ENCODE measurements at regions not wholly inside any gene's neighbourhood (a gene's known extent, or its start where the extent isn't known, plus 50 kb on each side); places are given as distances from the start of the nearest gene placed in this dataset.

DNA sequence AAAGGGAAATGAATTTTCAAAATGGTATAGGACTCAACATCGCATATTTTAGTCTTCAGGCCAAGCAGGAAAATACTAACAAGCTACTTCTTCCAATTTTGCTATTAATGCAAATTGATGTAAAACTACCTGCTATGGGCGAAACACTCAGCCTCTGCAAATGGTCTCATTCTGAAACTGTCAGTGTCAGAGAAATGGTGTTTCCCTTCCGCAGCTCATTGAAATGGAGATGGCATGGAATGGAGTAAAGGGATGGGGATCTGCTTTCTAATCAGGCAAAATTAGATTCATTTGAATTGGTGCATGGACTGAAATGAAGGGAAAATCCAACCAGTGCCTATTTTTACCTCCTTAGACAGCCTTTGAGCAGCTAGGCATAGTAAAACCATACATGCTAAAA is 80.4 kb upstream of the EEA1 start:
- DNase-seq (ENCODE audit: extremely low read depth in 1 of 11, low read depth in 9 of 11, low spot score in 4 of 11), result no peak

- DNase-seq (ENCODE audit: extremely low read depth in 1 of 11, low read depth in 9 of 11, low spot score in 4 of 11), result no peak
These were observed 81.4 kb upstream of the EEA1 start for GRCh38 chr12:93010461-93010860.

DNA sequence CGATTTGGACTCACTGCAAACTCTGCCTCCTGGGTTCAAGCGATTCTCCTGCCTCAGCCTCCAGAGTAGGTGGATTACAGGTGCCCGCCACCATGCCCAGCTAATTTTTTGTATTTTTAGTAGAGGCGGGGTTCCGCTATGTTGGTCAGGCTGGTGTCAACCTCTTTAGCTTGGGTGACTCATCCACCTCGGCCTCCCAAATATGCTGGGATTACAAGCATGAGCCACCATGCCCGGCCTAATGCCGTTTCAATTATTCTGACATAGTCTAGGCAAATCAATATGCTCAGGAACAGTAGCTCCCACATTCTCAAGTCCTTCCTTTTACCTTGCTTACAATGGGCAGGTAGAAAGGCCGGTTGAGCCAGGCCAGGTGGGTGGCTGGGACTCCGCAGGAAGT is 82.0 kb upstream of the EEA1 start:
- DNase-seq (ENCODE audit: extremely low read depth in 1 of 11, low read depth in 9 of 11, low spot score in 4 of 11), result no peak

DNA sequence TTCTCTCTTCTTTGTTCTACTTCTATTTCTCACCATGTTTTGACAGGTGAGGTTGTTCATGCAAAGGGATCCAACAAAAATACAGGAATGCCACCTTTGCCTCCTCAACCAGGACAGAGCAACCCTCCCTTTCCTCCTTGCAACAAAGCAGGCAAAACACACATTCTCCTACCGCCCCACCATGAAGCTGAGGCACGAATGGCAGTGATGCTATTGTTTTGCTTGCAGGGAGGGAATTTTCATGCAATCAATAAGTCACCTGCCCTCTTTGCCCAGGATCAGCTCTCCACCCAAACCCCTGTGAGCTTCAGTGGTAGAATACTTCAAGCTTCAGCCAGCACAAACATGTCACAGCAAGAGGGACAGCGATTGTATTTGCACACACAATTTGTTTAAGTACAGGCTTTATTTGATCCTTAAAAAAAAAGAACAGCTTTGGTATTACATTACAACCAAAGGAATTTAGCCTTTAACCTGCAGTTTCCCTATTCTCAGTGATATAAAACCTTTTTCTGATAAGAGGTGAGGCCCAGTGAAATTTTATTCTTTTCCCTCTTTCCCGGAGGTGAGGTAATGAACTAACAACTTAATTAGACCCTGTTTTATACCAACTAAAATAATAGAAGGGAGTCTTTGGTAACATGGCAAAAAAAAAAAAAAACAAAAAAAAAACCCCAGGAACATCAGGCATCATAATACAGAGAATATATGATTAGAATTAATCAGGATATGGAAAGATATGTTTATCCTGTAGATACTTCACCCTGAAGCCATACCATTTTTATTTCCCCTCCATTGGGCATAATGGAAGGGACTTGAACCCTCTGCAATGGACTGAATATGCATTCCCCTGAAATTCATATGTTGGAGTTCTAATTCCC is 87.0 kb upstream of the EEA1 start:
- DNase-seq (ENCODE audit: extremely low read depth in 1 of 11, low read depth in 9 of 11, low spot score in 4 of 11), result peak in 5 of 11 donors; percentile 26 to 51 (median 41)

- no peak for DNase-seq (ENCODE audit: extremely low read depth in 1 of 11, low read depth in 9 of 11, low spot score in 4 of 11)
These were observed 87.8 kb upstream of the EEA1 start for GRCh38 chr12:93016752-93017350.

DNA sequence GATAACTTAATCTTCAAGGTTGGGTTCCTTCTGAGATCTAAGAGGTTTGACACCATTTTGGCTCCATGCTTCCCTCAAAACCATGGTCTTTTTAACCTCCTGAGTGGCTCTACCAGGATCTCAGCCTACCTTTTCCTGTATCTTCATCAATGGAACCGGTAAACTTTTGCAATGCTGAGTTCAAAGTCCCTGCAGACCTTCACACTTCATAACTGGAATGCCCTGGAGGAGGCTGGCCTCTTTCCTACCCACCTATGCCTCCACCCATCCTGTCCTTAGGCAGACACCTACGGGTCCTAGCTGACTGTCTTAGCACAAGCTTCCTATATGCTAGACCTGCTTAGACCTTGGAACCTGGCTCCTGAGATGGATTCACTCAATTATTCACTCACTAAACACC is 89.5 kb upstream of the EEA1 start:
- DNase-seq (ENCODE audit: extremely low read depth in 1 of 11, low read depth in 9 of 11, low spot score in 4 of 11), result no peak

GRCh38 chr12:93019212-93019927 is 90.3 kb upstream of the EEA1 start:
- no peak for DNase-seq (ENCODE audit: extremely low read depth in 1 of 11, low read depth in 9 of 11, low spot score in 4 of 11)

GRCh38 chr12:93019975-93020630 is 91.0 kb upstream of the EEA1 start:
- DNase-seq (ENCODE audit: extremely low read depth in 1 of 11, low read depth in 9 of 11, low spot score in 4 of 11), result no peak

GRCh38 chr12:93020631-93021597 is 91.8 kb upstream of the EEA1 start:
- no peak for DNase-seq (ENCODE audit: extremely low read depth in 1 of 11, low read depth in 9 of 11, low spot score in 4 of 11)

- no peak for DNase-seq (ENCODE audit: extremely low read depth in 1 of 11, low read depth in 9 of 11, low spot score in 4 of 11)
These were observed 93.7 kb upstream of the EEA1 start for GRCh38 chr12:93022603-93023340.

GRCh38 chr12:93025145-93026103 is 96.3 kb upstream of the EEA1 start:
- DNase-seq (ENCODE audit: extremely low read depth in 1 of 11, low read depth in 9 of 11, low spot score in 4 of 11), result peak in 1 of 11 donors; percentile 53

DNA sequence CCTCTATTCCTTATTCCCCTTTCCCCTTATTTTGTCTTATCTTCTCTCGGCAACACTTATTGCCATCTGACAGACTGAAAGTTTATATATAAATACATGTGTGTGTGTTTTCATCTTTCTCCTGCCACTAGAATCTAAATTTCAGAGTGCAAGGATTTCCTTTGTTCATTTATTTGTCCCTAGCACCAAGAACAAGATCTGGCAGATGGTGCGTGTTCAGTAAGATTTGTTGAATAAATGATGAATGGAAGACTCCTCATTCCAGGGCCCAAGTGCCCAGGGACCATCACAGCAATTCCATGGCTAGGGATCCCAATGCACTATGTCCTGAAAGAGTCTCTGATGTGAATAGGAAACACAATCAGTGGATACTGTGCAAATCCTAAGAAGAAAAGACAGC is 97.9 kb upstream of the EEA1 start:
- no peak for DNase-seq (ENCODE audit: extremely low read depth in 1 of 11, low read depth in 9 of 11, low spot score in 4 of 11)

DNA sequence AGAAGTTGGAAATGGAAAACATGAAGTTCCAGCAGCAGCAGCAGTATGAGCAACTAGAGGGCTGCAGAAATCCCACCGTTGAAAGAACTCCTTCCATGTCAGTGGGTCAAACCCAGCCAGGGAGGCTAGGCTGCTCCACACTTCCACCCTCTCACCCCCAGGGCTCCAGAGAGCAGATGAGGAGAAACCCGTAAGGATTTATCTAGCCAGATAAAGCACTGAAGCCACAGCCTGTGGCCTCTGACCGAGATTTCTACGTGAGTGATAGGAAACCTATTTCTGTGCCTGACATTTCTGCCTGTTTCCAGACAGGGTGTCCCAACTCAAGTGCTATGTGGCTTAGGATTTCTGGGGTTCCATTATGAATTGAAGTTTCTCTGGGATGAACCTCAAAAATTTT is 100.0 kb upstream of the EEA1 start:
- no peak for DNase-seq (ENCODE audit: extremely low read depth in 1 of 11, low read depth in 9 of 11, low spot score in 4 of 11)

DNA sequence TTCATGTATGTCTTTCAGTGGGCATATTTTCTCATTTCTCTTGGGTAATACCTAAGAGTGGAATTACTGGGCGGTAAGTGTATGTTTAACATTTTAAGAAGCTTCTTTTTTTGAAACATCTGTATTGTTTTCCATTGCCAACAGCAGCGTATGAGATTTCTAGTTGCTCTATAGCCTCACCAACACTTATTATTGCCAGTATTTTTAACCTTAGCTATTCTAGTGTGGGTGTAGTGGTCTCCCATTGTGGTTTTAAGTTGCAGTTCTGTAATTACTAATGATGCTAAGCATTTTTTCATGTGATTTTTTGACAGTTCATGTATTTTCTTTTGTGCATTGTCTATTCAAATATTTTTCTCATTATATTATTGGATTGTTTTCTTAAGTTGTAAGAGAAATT is 101.9 kb upstream of the EEA1 start:
- no peak for DNase-seq (ENCODE audit: extremely low read depth in 1 of 11, low read depth in 9 of 11, low spot score in 4 of 11)

GRCh38 chr12:93032758-93033157 is 103.7 kb upstream of the EEA1 start:
- DNase-seq (ENCODE audit: extremely low read depth in 1 of 11, low read depth in 9 of 11, low spot score in 4 of 11), result no peak

GRCh38 chr12:93033948-93034347 is 104.9 kb upstream of the EEA1 start:
- DNase-seq (ENCODE audit: extremely low read depth in 1 of 11, low read depth in 9 of 11, low spot score in 4 of 11), result no peak

DNA sequence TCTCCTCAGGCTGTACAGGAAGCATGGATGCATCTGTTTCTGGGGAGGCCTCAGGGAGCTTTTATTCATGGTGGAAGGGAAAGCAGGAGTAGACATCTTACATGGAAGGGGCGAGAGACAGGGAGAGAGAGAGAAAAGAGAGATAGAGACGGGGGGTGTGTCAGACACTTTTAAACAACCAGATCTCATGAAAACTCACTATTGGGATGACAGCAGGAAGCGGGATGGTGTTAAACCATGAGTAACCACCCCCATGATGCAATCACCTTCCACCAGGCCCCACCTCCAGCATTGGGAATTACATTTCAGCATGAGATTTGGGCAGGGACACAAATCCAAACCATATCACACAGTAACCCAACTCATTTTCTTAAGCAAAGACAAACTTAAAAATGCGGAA is 110.0 kb upstream of the EEA1 start:
- DNase-seq (ENCODE audit: extremely low read depth in 1 of 11, low read depth in 9 of 11, low spot score in 4 of 11), result no peak

All from renal cortex interstitium (tissue), 11 donors.